ENCODE measurements at regions not wholly inside any gene's neighbourhood (a gene's known extent, or its start where the extent isn't known, plus 50 kb on each side); places are given as distances from the start of the nearest gene placed in this dataset.

GRCh38 chr5:54703565-54704255 lies 186.2 kb downstream of the SNX18 start:
- 79% methylated on average over 7 of the region's 10 CpGs for WGBS (ENCODE audit: low lambda C conversion rate)

DNA sequence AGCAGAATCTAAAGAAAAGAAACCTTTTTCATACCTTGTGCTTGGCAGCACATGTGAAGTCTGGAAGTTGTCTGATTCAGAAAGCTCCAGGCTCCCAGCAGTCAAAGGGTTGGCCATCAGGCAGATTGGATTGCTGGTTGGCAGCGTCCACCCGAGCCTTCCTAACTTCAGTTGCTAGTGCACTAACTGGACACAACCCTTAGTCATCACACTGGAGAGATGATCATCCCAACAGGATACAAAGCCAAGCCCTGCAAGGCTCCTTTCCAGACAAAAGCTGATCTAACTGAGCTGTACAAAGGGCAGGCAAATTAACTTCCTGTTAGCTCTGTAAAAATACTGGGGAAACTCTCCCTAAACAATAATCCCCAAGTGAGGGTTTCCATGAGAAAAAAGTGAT lies 185.6 kb downstream of the SNX18 start:
- H4K20me1 ChIP-seq (ENCODE audit: insufficient read depth): no peaks in the 10 kb centered on the region
- H3K4me2 ChIP-seq: peak overlapping the region; percentile 12; the same call in 1 of the 2 replicates
- DNase-seq: no peak
- no peak overlapping the region for H2AFZ ChIP-seq (ENCODE audit: low read depth)
- WGBS (ENCODE audit: low lambda C conversion rate): no CpG with 5 or more reads among the region's 2 CpGs
- ChIA-PET CTCF (interaction anchor here (0.6 to 1.3 kb wide), 2 partner anchors 43 to 84 kb away, joined by 3 read pairs; no protein-coding TSS in a partner anchor), POLR2A (no interaction called here)
- H3K9ac ChIP-seq: no peak overlapping the region
- H3K36me3 ChIP-seq (replicated peaks in 1 of 2; ENCODE audit: control insufficient read depth in 1 of 2, insufficient read depth in 2 of 2, low read length in 1 of 2): no peaks in the 10 kb centered on the region
- no peaks in the 10 kb centered on the region for H3K27me3 ChIP-seq (ENCODE audit: insufficient read depth)
- H3K4me1 ChIP-seq (ENCODE audit: control insufficient read depth in 1 of 2, insufficient read depth in 2 of 2, low read depth in 1 of 2, low read length in 1 of 2): peaks cover 20 to 43% of the 10 kb centered on the region in 2 experiments; a peak in 3 of 4 replicates
- peaks cover 3% of the 10 kb centered on the region for H3F3A ChIP-seq (replicated peaks; ENCODE audit: insufficient read depth)
- H3K9me3 ChIP-seq: no peaks in the 10 kb centered on the region
- H3K4me3 ChIP-seq (ENCODE audit: low read depth in 2 of 2, low read length in 1 of 2): no peak overlapping the region
- peak overlapping the region; percentile 16 to 65 for H3K27ac ChIP-seq (ENCODE audit: low read depth in 2 of 2, low read length in 1 of 2)
- H3K9me2 ChIP-seq: no peaks in the 10 kb centered on the region
- TF ChIP-seq JUND (IDR thresholded peaks at IDR 0.05) (0 out of 2 replicates have a peak, but pooled peaks have one; percentile 7), TCF12 (IDR thresholded peaks at IDR 0.05) (peak; percentile 50; the same call in 1 of the 2 replicates), TEAD4 (IDR thresholded peaks at IDR 0.05; ENCODE audit: borderline replicate concordance, insufficient read depth) (no peak), SMC3 (IDR thresholded peaks at IDR 0.05; ENCODE audit: low read depth, low read length) (no peak), MEF2A (IDR thresholded peaks at IDR 0.05; ENCODE audit: borderline replicate concordance, low read depth) (no peak), RCOR1 (IDR thresholded peaks at IDR 0.05; ENCODE audit: low read length) (no peak), RFX5 (IDR thresholded peaks at IDR 0.05; ENCODE audit: low read length) (no peak), ELF1 (IDR thresholded peaks at IDR 0.05) (no peak)
- TF ChIP-seq, protein P1, sequence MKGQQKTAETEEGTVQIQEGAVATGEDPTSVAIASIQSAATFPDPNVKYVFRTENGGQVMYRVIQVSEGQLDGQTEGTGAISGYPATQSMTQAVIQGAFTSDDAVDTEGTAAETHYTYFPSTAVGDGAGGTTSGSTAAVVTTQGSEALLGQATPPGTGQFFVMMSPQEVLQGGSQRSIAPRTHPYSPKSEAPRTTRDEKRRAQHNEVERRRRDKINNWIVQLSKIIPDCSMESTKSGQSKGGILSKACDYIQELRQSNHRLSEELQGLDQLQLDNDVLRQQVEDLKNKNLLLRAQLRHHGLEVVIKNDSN (IDR thresholded peaks at IDR 0.05; ENCODE audit: borderline replicate concordance, low read depth): no peak
- TF ChIP-seq, protein P2, sequence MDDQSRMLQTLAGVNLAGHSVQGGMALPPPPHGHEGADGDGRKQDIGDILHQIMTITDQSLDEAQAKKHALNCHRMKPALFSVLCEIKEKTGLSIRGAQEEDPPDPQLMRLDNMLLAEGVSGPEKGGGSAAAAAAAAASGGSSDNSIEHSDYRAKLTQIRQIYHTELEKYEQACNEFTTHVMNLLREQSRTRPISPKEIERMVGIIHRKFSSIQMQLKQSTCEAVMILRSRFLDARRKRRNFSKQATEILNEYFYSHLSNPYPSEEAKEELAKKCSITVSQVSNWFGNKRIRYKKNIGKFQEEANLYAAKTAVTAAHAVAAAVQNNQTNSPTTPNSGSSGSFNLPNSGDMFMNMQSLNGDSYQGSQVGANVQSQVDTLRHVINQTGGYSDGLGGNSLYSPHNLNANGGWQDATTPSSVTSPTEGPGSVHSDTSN (IDR thresholded peaks at IDR 0.05): 0 out of 2 replicates have a peak, but pooled peaks have one; percentile 24
- no peaks in the 10 kb centered on the region for H3K79me2 ChIP-seq (ENCODE audit: insufficient read depth)

More at GRCh38 chr5:54703565-54704255, 186.2 kb downstream of the SNX18 start:
- H3K4me2 ChIP-seq: peak overlapping the region; percentile 12; the same call in 1 of the 2 replicates
- H3K36me3 ChIP-seq (replicated peaks in 1 of 2; ENCODE audit: control insufficient read depth in 1 of 2, insufficient read depth in 2 of 2, low read length in 1 of 2): no peaks in the 10 kb centered on the region
- H3K9ac ChIP-seq: no peak overlapping the region
- H3K9me3 ChIP-seq: no peaks in the 10 kb centered on the region
- peak overlapping the region; percentile 16 to 65 for H3K27ac ChIP-seq (ENCODE audit: low read depth in 2 of 2, low read length in 1 of 2)
- TF ChIP-seq ELF1 (IDR thresholded peaks at IDR 0.05): no peak
- no peak for TF ChIP-seq RCOR1 (IDR thresholded peaks at IDR 0.05; ENCODE audit: low read length)
- no peak for TF ChIP-seq FOSL2 (IDR thresholded peaks at IDR 0.05; ENCODE audit: borderline replicate concordance, low read depth)
- TF ChIP-seq YY1 (IDR thresholded peaks at IDR 0.05; ENCODE audit: low read depth): no peak
- TF ChIP-seq FOXJ3 (CRISPR knock-in tag; IDR thresholded peaks at IDR 0.05): no peak
- H3K27me3 ChIP-seq (ENCODE audit: insufficient read depth): no peaks in the 10 kb centered on the region
- H3K79me2 ChIP-seq (ENCODE audit: insufficient read depth): no peaks in the 10 kb centered on the region
- H3K4me1 ChIP-seq (ENCODE audit: control insufficient read depth in 1 of 2, insufficient read depth in 2 of 2, low read depth in 1 of 2, low read length in 1 of 2): peaks cover 20 to 43% of the 10 kb centered on the region in 2 experiments; a peak in 3 of 4 replicates
- H4K20me1 ChIP-seq (ENCODE audit: insufficient read depth): no peaks in the 10 kb centered on the region
- ChIA-PET CTCF (interaction anchor here (0.5 to 1.3 kb wide), 3 partner anchors 43 to 156 kb away, joined by 3 read pairs; no protein-coding TSS in a partner anchor), POLR2A (no interaction called here)
- no peak for DNase-seq
- H3K4me3 ChIP-seq (ENCODE audit: low read depth in 2 of 2, low read length in 1 of 2): no peak overlapping the region
- H3K9me2 ChIP-seq: no peaks in the 10 kb centered on the region
- H3F3A ChIP-seq (replicated peaks; ENCODE audit: insufficient read depth): peaks cover 3% of the 10 kb centered on the region
- H2AFZ ChIP-seq (ENCODE audit: low read depth): no peak overlapping the region

Measured in SK-N-SH (cell line).